NCI-H524 (cell line): ENCODE measurements at regions not wholly inside any gene's neighbourhood (a gene's known extent, or its start where the extent isn't known, plus 50 kb on each side); places are given as distances from the start of the nearest gene placed in this dataset.

Source experiments
- DNase-seq, 2 experiments: peaks; one replicate each; lab custom pipeline; 2025; lab: John Stamatoyannopoulos, UW

- DNase-seq = no peak
Observed at GRCh38 chr14:97395068-97395467, 597.9 kb downstream of the VRK1 start.

GRCh38 chr14:97401714-97402113 lies 604.5 kb downstream of the VRK1 start:
- no peak for DNase-seq

GRCh38 chr14:97402279-97402678 lies 605.1 kb downstream of the VRK1 start:
- no peak for DNase-seq

GRCh38 chr14:97407701-97408407 lies 610.7 kb downstream of the VRK1 start:
- DNase-seq = no peak

GRCh38 chr14:97408503-97408902 lies 611.3 kb downstream of the VRK1 start:
- no peak for DNase-seq

- no peak for DNase-seq
Observed at GRCh38 chr14:97408937-97409815, 612.0 kb downstream of the VRK1 start.

- no peak for DNase-seq
Observed at GRCh38 chr14:97410667-97411620, 613.8 kb downstream of the VRK1 start.

- no peak for DNase-seq
Observed at GRCh38 chr14:97411938-97412612, 614.9 kb downstream of the VRK1 start.

GRCh38 chr14:97413022-97413539 lies 615.9 kb downstream of the VRK1 start:
- no peak for DNase-seq

- DNase-seq = no peak
Observed at GRCh38 chr14:97413966-97414717, 617.0 kb downstream of the VRK1 start.

GRCh38 chr14:97414718-97415098 lies 617.5 kb downstream of the VRK1 start:
- DNase-seq = no peak

GRCh38 chr14:97415907-97416306 lies 618.7 kb downstream of the VRK1 start:
- DNase-seq = no peak

- DNase-seq = no peak
Observed at GRCh38 chr14:97416550-97416949, 619.4 kb downstream of the VRK1 start.

GRCh38 chr14:97417331-97417730 lies 620.1 kb downstream of the VRK1 start:
- DNase-seq = no peak

GRCh38 chr14:97420211-97420610 lies 623.0 kb downstream of the VRK1 start:
- DNase-seq = no peak

GRCh38 chr14:97426776-97427175 lies 629.6 kb downstream of the VRK1 start:
- no peak for DNase-seq

- no peak for DNase-seq
Observed at GRCh38 chr14:97428808-97429440, 631.7 kb downstream of the VRK1 start.

- DNase-seq = no peak
Observed at GRCh38 chr14:97432586-97432985, 635.4 kb downstream of the VRK1 start.

- no peak for DNase-seq
Observed at GRCh38 chr14:97441740-97442362, 644.7 kb downstream of the VRK1 start.

- DNase-seq = no peak
Observed at GRCh38 chr14:97442363-97442762, 645.2 kb downstream of the VRK1 start.
